Progenitor cell of endocrine pancreas (in vitro differentiated cells): ENCODE measurements at regions not wholly inside any gene's neighbourhood (a gene's known extent, or its start where the extent isn't known, plus 50 kb on each side); places are given as distances from the start of the nearest gene placed in this dataset.

ENCODE experiments used
- DNase-seq: peaks from one replicate; pipeline ENCODE4 v3.0.0; 2021; ENCODE audit warnings: low spot score; ENCODE audit not compliant: unreplicated experiment
- H3K27ac Mint-ChIP-seq: 2 replicates; pipeline ENCODE4 v1.8.0; 2021; ENCODE audit warnings: mild to moderate bottlenecking, moderate library complexity, mixed read lengths
- H3K27me3 Mint-ChIP-seq: 2 replicates; pipeline ENCODE4 v1.8.0; 2021; ENCODE audit warnings: mixed read lengths
- H3K36me3 Mint-ChIP-seq: 2 replicates; pipeline ENCODE4 v1.8.0; 2022; ENCODE audit warnings: mixed read lengths; ENCODE audit not compliant: insufficient read depth
- H3K4me1 Mint-ChIP-seq: 2 replicates; pipeline ENCODE4 v1.8.0; 2021; ENCODE audit warnings: low read depth, mixed read lengths
- H3K4me3 Mint-ChIP-seq: 2 replicates; pipeline ENCODE4 v1.8.0; 2021; ENCODE audit warnings: low read depth, mild to moderate bottlenecking, moderate library complexity, mixed read lengths
- H3K9me3 Mint-ChIP-seq: 2 replicates; pipeline ENCODE4 v1.8.0; 2021; ENCODE audit warnings: low read depth, mixed read lengths
- TF ChIP-seq, protein P1 (sequence below): fragments of 200-600 bp; sonication (generic); IDR thresholded peaks from one replicate; pipeline ENCODE4 v1.5.0; 2021; ENCODE audit warnings: antibody characterized with exemption, mild to moderate bottlenecking; ENCODE audit not compliant: unreplicated experiment

GRCh38 chr2:56693501-56693900, 509.7 kb downstream of the CCDC85A start:
- Mint-ChIP-seq H3K4me1 (no peaks in the 10 kb centered on the region), H3K36me3 (no peaks in the 10 kb centered on the region), H3K27me3 (no peaks in the 10 kb centered on the region), H3K9me3 (no peaks in the 10 kb centered on the region), H3K4me3 (no peak overlapping the region), H3K27ac (no peak overlapping the region)
- DNase-seq = no peak
- TF ChIP-seq, protein P1, sequence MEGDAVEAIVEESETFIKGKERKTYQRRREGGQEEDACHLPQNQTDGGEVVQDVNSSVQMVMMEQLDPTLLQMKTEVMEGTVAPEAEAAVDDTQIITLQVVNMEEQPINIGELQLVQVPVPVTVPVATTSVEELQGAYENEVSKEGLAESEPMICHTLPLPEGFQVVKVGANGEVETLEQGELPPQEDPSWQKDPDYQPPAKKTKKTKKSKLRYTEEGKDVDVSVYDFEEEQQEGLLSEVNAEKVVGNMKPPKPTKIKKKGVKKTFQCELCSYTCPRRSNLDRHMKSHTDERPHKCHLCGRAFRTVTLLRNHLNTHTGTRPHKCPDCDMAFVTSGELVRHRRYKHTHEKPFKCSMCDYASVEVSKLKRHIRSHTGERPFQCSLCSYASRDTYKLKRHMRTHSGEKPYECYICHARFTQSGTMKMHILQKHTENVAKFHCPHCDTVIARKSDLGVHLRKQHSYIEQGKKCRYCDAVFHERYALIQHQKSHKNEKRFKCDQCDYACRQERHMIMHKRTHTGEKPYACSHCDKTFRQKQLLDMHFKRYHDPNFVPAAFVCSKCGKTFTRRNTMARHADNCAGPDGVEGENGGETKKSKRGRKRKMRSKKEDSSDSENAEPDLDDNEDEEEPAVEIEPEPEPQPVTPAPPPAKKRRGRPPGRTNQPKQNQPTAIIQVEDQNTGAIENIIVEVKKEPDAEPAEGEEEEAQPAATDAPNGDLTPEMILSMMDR = no peak

DNA sequence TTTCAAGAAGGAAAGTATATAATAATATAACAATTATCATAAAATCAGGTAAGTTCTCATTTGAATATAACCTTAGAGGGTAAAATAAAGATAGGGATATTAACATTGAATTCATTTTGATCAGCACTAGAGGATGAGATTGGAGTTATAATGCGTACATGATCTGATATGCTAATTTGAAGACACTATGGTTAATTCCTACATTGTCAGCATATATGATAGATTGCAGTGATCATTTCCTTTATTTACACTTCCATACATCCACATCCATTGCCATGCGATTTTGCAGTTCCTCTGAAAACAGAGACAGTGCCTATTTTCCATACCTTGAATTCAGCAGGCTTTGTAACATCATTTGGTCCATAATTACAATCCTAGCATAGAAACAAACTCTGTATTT, 519.2 kb downstream of the CCDC85A start:
- H3K27ac Mint-ChIP-seq = no peak overlapping the region

DNA sequence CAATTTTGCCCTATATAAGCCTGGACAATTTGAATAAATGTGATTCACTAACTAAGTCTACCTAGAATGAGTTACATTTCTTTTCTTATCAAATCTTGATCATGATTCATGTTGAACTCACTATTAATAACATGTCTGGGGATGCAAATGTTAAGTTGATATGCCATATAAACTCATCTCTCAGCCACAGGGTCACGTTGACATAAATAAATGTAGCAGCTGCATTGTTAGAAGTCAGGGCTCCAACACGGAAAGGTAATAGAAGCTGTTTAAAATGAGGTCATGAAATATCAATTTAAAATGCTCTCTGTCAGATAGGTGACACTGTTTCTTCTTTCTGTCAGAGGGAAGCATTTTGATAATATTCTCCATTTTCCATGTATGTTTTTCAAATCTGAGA, 521.9 kb downstream of the CCDC85A start:
- no peak for DNase-seq
- no peaks in the 10 kb centered on the region for H3K36me3 Mint-ChIP-seq
- H3K4me3 Mint-ChIP-seq = no peak overlapping the region
- no peak overlapping the region for H3K27ac Mint-ChIP-seq
- no peaks in the 10 kb centered on the region for H3K4me1 Mint-ChIP-seq
- no peaks in the 10 kb centered on the region for H3K27me3 Mint-ChIP-seq
- TF ChIP-seq, protein P1 = no peak
- H3K9me3 Mint-ChIP-seq = no peaks in the 10 kb centered on the region

More for the DNA sequence above, 519.2 kb downstream of the CCDC85A start:
- H3K4me1 Mint-ChIP-seq = no peaks in the 10 kb centered on the region
- H3K36me3 Mint-ChIP-seq = peaks cover 2% of the 10 kb centered on the region
- H3K4me3 Mint-ChIP-seq = no peak overlapping the region
- no peaks in the 10 kb centered on the region for H3K27me3 Mint-ChIP-seq
- peaks cover 14% of the 10 kb centered on the region for H3K9me3 Mint-ChIP-seq
- TF ChIP-seq, protein P1 = no peak
- DNase-seq = no peak

DNA sequence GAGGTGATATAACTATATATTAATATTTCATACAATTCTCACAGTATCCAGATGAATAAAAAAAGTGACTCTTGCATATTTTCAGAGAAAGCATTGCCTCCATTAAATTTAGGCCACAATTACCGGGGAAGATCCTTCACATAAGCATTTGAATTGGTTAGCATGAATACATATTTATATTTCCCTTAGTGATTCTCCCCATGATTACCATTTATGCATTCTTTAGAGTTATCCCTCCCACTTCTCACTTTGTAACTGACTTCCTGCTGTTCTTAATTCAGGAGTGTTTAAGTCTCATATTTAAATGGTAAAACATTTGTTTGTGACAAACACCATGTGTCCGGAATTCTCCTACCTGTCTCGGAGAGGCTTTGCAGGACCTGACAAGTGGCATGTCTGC, 523.4 kb downstream of the CCDC85A start:
- no peak overlapping the region for H3K27ac Mint-ChIP-seq
- no peaks in the 10 kb centered on the region for H3K4me1 Mint-ChIP-seq
- TF ChIP-seq, protein P1 = no peak
- no peaks in the 10 kb centered on the region for H3K36me3 Mint-ChIP-seq
- no peaks in the 10 kb centered on the region for H3K9me3 Mint-ChIP-seq
- no peak overlapping the region for H3K4me3 Mint-ChIP-seq
- DNase-seq = no peak
- no peaks in the 10 kb centered on the region for H3K27me3 Mint-ChIP-seq

- no peak overlapping the region for H3K27ac Mint-ChIP-seq
Measured at GRCh38 chr2:56707650-56708049, 523.9 kb downstream of the CCDC85A start.

More at GRCh38 chr2:56707650-56708049, 523.9 kb downstream of the CCDC85A start:
- Mint-ChIP-seq H3K4me1 (no peaks in the 10 kb centered on the region), H3K4me3 (no peak overlapping the region), H3K36me3 (no peaks in the 10 kb centered on the region), H3K9me3 (no peaks in the 10 kb centered on the region), H3K27me3 (no peaks in the 10 kb centered on the region)
- no peak for DNase-seq
- TF ChIP-seq, protein P1 = no peak
